HG03135 (cell line): ENCODE measurements at regions not wholly inside any gene's neighbourhood (a gene's known extent, or its start where the extent isn't known, plus 50 kb on each side); places are given as distances from the start of the nearest gene placed in this dataset.

Experiments used
- ATAC-seq: cut with Tn5 transposase; IDR thresholded peaks from one replicate; pipeline ENCODE4 v1.9.1; 2021; ENCODE audit warnings: mild to moderate bottlenecking, moderate library complexity; ENCODE audit not compliant: unreplicated experiment

GRCh38 chr10:110355141-110355831 is 50.6 kb upstream of the SMNDC1 start:
- ATAC-seq: peak; percentile 43

GRCh38 chr10:110355922-110356627 is 51.4 kb upstream of the SMNDC1 start:
- ATAC-seq: peak; percentile 20

- ATAC-seq: peak; percentile 79
These were observed 52.0 kb upstream of the SMNDC1 start for GRCh38 chr10:110356628-110357245.

DNA sequence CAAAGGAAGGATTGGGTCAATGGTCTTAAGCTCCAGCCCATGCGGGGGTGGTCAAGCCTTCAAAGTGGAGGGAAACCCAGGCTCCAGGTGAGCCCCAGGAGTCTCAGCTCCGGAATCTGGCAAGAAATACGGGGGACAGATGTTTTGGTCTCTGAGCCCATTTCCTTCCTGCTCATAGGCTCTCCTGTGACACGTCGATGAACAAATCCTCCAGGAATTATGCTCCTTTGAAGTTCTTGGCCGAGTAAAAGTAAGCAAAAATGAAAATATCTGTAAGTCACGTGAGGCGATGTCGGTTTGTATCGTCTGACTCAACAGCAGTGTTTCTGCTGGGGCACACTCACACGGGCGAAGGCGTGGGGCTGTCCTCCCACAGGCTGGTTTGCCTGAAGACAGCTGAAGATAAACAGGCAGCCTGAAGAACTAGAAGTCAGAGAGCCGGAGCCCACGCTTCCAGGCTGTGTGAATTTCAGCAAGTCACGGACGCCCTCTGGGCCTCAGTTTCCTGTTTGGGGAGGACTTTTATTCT is 52.6 kb upstream of the SMNDC1 start:
- ATAC-seq: no peak

DNA sequence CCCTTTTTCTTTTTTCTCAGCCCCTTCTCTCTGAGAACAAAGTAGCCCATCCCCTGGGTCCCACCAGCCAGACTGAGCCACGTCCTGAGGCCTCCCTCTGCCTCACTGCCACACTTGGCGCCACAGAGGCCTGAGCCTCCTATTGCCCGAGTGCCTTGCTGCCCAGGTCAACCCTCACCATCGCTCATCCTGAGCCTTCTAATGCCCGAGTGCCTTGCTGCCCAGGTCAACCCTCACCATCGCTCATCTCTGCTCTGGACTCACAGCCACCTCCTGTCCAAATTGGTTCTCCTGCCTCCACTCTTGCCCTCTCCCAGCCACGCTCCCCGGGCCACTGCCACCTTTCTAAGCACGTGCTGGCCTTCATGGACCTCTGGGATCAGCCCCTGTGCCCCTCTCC is 53.2 kb upstream of the SMNDC1 start:
- ATAC-seq: no peak

- ATAC-seq: no peak
These were observed 53.6 kb upstream of the SMNDC1 start for GRCh38 chr10:110358278-110358677.

GRCh38 chr10:110358869-110359629 is 54.3 kb upstream of the SMNDC1 start:
- no peak for ATAC-seq

GRCh38 chr10:110360857-110361474 is 56.2 kb upstream of the SMNDC1 start:
- ATAC-seq: no peak

DNA sequence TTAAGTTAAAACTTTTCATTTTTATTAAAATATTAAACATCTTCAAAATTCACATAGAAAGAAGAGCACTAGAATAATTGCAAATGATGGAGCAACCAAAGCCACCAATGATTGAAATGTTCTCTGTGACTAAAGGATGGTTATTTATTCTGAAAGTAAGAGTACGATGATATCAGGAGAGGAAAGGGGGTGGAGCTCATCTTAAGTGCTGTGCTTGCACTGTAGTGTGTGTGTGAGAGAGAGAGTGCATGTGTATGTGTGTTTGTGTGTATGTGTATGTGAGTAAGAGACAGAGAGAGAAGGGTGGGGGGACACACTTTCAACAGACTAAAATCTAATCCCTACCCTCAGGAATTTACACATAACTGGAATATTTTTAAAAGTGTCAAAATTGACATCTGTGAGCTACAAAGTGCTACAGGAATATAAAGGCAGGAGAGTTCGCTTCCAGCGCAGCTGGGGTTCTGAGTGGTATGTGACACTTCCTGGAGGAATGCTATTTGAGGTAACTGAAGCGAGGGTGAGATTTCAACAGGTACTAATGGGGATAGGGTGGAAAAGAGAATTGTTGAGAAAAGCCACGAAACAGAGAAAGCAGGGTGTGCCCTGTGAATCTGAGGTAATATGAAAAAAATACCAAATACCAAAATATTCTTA is 57.2 kb upstream of the SMNDC1 start:
- ATAC-seq: no peak

DNA sequence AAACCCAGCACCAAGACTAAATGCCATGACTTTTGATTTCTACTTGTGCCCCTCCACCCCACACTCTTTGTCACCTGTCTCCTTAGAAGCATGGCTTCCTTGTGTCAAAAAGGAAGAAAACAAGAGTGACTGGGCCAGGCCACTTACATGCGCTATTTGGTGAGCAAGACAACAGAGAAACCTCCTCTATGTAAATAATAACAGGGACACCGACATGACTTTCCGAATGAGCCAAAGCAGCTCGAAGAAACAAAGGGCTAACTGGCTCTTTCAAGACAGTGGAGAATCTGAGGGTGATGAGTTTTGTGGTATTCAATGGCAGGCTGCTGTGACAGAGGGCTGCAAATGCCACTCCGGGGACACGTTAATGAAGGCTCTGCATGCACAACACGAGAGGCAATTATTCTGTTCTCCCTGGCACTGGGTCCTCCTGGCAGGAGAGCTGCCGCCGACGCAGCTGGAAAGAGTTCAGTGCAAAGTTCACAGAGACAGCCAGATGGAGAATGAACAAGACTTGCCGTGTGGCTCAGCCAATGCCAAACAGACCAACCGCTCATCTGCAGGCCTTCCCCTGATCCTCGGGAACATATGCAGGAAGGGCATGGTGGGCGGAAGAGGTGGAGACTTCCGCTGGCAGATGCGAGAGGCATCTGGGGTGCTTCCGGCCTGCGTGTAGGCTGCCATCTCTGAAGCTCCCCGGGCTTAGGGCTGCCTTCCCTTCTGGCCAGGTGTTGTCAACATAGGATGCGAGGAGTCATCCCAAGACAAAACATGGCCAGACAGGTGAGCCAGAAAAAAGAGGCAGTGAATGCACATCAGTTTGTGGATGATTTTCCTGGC is 59.1 kb upstream of the SMNDC1 start:
- ATAC-seq: no peak

DNA sequence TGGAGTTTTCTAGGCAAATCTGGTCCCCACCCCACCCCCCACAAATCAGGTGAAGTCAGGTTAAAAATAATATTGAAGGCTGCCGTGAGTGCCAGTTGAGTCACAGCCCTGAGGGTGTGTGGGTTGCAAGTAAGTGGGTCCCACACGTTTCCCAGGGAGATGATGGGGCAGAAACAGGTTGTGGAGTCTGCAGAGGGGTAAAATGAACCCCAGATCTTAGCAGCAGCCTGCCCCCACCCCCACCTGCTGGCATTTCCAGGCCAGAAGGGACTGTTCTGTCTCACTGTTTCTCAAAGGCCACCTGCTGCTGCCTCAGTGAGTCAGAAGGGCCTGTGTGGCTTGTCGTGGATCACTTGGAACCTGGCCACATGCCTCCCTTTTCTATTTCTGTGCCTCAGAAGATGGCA is 59.8 kb upstream of the SMNDC1 start:
- no peak for ATAC-seq

GRCh38 chr10:110365356-110366143 is 60.8 kb upstream of the SMNDC1 start:
- ATAC-seq: no peak

DNA sequence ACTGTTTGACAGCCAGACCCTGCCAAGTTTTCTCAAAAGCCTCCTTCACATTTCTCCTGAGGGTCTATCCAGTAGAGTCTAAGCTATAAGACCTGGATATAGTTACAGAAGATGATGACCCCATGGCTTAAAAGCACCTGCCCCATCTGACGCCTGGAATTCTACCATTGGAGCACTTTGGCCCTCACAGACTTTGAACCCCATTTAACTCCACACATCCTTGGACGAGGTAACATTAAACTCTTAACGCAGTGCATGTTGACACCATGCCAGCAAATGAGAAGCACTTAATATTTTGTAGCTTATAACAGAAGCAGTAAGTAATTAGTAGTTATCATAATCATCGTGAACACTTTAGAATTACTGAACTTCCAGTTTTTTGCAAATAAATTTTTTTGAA is 61.9 kb upstream of the SMNDC1 start:
- no peak for ATAC-seq

DNA sequence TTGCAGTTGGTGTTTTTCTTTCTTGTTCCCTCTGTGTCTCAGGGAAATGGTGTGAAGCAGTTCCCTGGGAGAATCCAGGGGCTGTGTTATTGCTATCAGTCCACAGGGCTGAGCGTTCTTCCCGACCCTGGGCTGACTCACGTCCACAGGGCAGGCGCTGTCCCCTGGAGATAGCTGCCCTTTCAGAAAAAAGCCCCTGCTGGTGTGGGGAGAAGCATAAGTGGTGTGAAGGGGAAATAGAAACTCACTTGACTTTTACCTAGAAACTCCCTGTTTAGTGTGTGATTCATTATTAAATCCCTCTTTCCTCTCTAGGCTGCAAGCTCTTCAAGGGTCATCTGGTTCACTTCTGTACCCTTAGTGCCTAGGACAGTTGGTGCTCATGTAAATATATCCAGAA is 63.3 kb upstream of the SMNDC1 start:
- ATAC-seq: no peak

GRCh38 chr10:110368556-110368955 is 63.8 kb upstream of the SMNDC1 start:
- no peak for ATAC-seq

GRCh38 chr10:110370006-110370405 is 65.3 kb upstream of the SMNDC1 start:
- ATAC-seq: no peak

GRCh38 chr10:110372656-110373055 is 67.9 kb upstream of the SMNDC1 start:
- no peak for ATAC-seq

- no peak for ATAC-seq
These were observed 68.3 kb upstream of the SMNDC1 start for GRCh38 chr10:110373059-110373458.
